Large intestine (tissue), 3 donors: ENCODE measurements at regions not wholly inside any gene's neighbourhood (a gene's known extent, or its start where the extent isn't known, plus 50 kb on each side); places are given as distances from the start of the nearest gene placed in this dataset.
"Not testable (repeated sequence)": the region's sequence is repeated elsewhere in the genome, so short reads cannot be mapped to it uniquely, and the experiment has no call there.

Experiments
- DNase-seq, 2 donors: peaks; one replicate each; pipeline versions ENCODE4 v3.0.0 to v3.0.0-alpha.2; 2013
- H3K27ac ChIP-seq: one replicate; pipeline ENCODE4 v1.5.1; 2013; ENCODE audit warnings: low read length
- H3K27me3 ChIP-seq: 2 replicates; pipeline ENCODE4 v1.6.1; 2013; ENCODE audit warnings: low read length; ENCODE audit not compliant: control insufficient read depth, insufficient read depth
- H3K36me3 ChIP-seq: 2 replicates; pipeline ENCODE4 v1.6.1; 2013; ENCODE audit warnings: low read length; ENCODE audit not compliant: control insufficient read depth, insufficient read depth
- H3K4me1 ChIP-seq: one replicate; pipeline ENCODE4 v1.6.1; 2013; ENCODE audit warnings: low read length; ENCODE audit not compliant: control insufficient read depth, insufficient read depth
- H3K4me3 ChIP-seq: one replicate; pipeline ENCODE4 v1.5.1; 2013; ENCODE audit warnings: low read length
- H3K9me3 ChIP-seq: one replicate; pipeline ENCODE4 v1.6.1; 2013; ENCODE audit warnings: mild to moderate bottlenecking, low read depth, low read length, moderate library complexity; ENCODE audit not compliant: control insufficient read depth
- WGBS: methylation state at CpG from one replicate; pipeline ENCODE4 v1.1.5; 2013; ENCODE audit warnings: low lambda C conversion rate; ENCODE audit not compliant: insufficient coverage; 5-methylcytosine and 5-hydroxymethylcytosine counted together

GRCh38 chr2:4181062-4181461, 477.7 kb downstream of the DCDC2C start:
- DNase-seq = no peak
- H3K27me3 ChIP-seq = no peaks in the 10 kb centered on the region
- H3K27ac ChIP-seq = no peak overlapping the region
- no peaks in the 10 kb centered on the region for H3K36me3 ChIP-seq
- no peak overlapping the region for H3K4me3 ChIP-seq
- 100% methylated on average over 1 of the region's 1 CpG for WGBS
- no peaks in the 10 kb centered on the region for H3K4me1 ChIP-seq
- peaks cover 11% of the 10 kb centered on the region for H3K9me3 ChIP-seq

- H3K9me3 ChIP-seq = peaks cover 4% of the 10 kb centered on the region
- H3K36me3 ChIP-seq = no peaks in the 10 kb centered on the region
- no peak overlapping the region for H3K27ac ChIP-seq
- DNase-seq = no peak
- 100% methylated on average over 1 of the region's 2 CpGs for WGBS
- no peaks in the 10 kb centered on the region for H3K27me3 ChIP-seq
- no peak overlapping the region for H3K4me3 ChIP-seq
- no peaks in the 10 kb centered on the region for H3K4me1 ChIP-seq
Observed at GRCh38 chr2:4188561-4188960, 485.2 kb downstream of the DCDC2C start.

- Histone ChIP-seq H3K27me3 (no peaks in the 10 kb centered on the region), H3K9me3 (no peaks in the 10 kb centered on the region), H3K36me3 (no peaks in the 10 kb centered on the region), H3K27ac (no peak overlapping the region), H3K4me3 (no peak overlapping the region), H3K4me1 (no peaks in the 10 kb centered on the region)
- no peak for DNase-seq
- no CpG with 5 or more reads among the region's 5 CpGs for WGBS
Observed at GRCh38 chr2:4190548-4190947, 487.2 kb downstream of the DCDC2C start.

GRCh38 chr2:4192119-4192518, 488.7 kb downstream of the DCDC2C start:
- Histone ChIP-seq H3K27ac (no peak overlapping the region), H3K9me3 (no peaks in the 10 kb centered on the region), H3K4me1 (no peaks in the 10 kb centered on the region), H3K27me3 (no peaks in the 10 kb centered on the region), H3K36me3 (no peaks in the 10 kb centered on the region), H3K4me3 (no peak overlapping the region)
- DNase-seq = no peak
- WGBS = no CpG with 5 or more reads among the region's 2 CpGs

- Histone ChIP-seq H3K27ac (no peak overlapping the region), H3K4me3 (no peak overlapping the region), H3K36me3 (no peaks in the 10 kb centered on the region), H3K27me3 (no peaks in the 10 kb centered on the region), H3K9me3 (peaks cover 6% of the 10 kb centered on the region), H3K4me1 (no peaks in the 10 kb centered on the region)
- 93% methylated on average over 4 of the region's 10 CpGs for WGBS
- no peak for DNase-seq
Observed at GRCh38 chr2:4214444-4215205, 511.2 kb downstream of the DCDC2C start.

GRCh38 chr2:4217737-4218136, 514.4 kb downstream of the DCDC2C start:
- Histone ChIP-seq H3K27me3 (no peaks in the 10 kb centered on the region), H3K27ac (no peak overlapping the region), H3K4me1 (no peaks in the 10 kb centered on the region), H3K9me3 (no peaks in the 10 kb centered on the region), H3K36me3 (no peaks in the 10 kb centered on the region), H3K4me3 (no peak overlapping the region)
- 90% methylated on average over 1 of the region's 1 CpG for WGBS
- no peak for DNase-seq

GRCh38 chr2:4219101-4219500, 515.7 kb downstream of the DCDC2C start:
- Histone ChIP-seq H3K27ac (no peak overlapping the region), H3K4me3 (no peak overlapping the region), H3K27me3 (no peaks in the 10 kb centered on the region), H3K9me3 (no peaks in the 10 kb centered on the region), H3K36me3 (no peaks in the 10 kb centered on the region), H3K4me1 (no peaks in the 10 kb centered on the region)
- DNase-seq = no peak
- 71% methylated on average over 1 of the region's 1 CpG for WGBS

GRCh38 chr2:4219571-4219970, 516.2 kb downstream of the DCDC2C start:
- Histone ChIP-seq H3K36me3 (no peaks in the 10 kb centered on the region), H3K27ac (no peak overlapping the region), H3K9me3 (no peaks in the 10 kb centered on the region), H3K4me1 (no peaks in the 10 kb centered on the region), H3K27me3 (no peaks in the 10 kb centered on the region), H3K4me3 (no peak overlapping the region)
- WGBS = no CpG with 5 or more reads among the region's 1 CpG
- no peak for DNase-seq

- Histone ChIP-seq H3K27ac (no peak overlapping the region), H3K4me3 (no peak overlapping the region), H3K9me3 (no peaks in the 10 kb centered on the region), H3K4me1 (no peaks in the 10 kb centered on the region), H3K27me3 (no peaks in the 10 kb centered on the region), H3K36me3 (no peaks in the 10 kb centered on the region)
- no peak for DNase-seq
- WGBS = no CpG with 5 or more reads among the region's 1 CpG
Observed at GRCh38 chr2:4221434-4221833, 518.1 kb downstream of the DCDC2C start.

- Histone ChIP-seq H3K36me3 (no peaks in the 10 kb centered on the region), H3K27me3 (no peaks in the 10 kb centered on the region), H3K27ac (no peak overlapping the region), H3K9me3 (no peaks in the 10 kb centered on the region), H3K4me3 (no peak overlapping the region), H3K4me1 (no peaks in the 10 kb centered on the region)
- 90% methylated on average over 2 of the region's 6 CpGs for WGBS
- DNase-seq = no peak
Observed at GRCh38 chr2:4221845-4222244, 518.5 kb downstream of the DCDC2C start.

GRCh38 chr2:4244422-4244821, 541.0 kb downstream of the DCDC2C start:
- H3K4me1 ChIP-seq, H3K36me3 ChIP-seq, H3K27ac ChIP-seq, H3K9me3 ChIP-seq, DNase-seq, H3K4me3 ChIP-seq, H3K27me3 ChIP-seq: not testable (repeated sequence)
- WGBS = no CpG with 5 or more reads among the region's 9 CpGs
